Osteocyte (in vitro differentiated cells): ENCODE measurements at regions not wholly inside any gene's neighbourhood (a gene's known extent, or its start where the extent isn't known, plus 50 kb on each side); places are given as distances from the start of the nearest gene placed in this dataset.

ENCODE experiments used
- DNase-seq: peaks from one replicate; pipeline ENCODE4 v3.0.0; 2021; ENCODE audit warnings: mixed read lengths; ENCODE audit not compliant: unreplicated experiment; ENCODE audit errors: extremely low spot score
- H3K27ac Mint-ChIP-seq: one replicate; pipeline ENCODE4 v1.8.0; 2021; ENCODE audit warnings: mild to moderate bottlenecking, mixed read lengths; ENCODE audit not compliant: unreplicated experiment
- H3K27me3 Mint-ChIP-seq: one replicate; pipeline ENCODE4 v1.8.0; 2021; ENCODE audit warnings: mixed read lengths; ENCODE audit not compliant: unreplicated experiment
- H3K36me3 Mint-ChIP-seq: one replicate; pipeline ENCODE4 v1.8.0; 2021; ENCODE audit warnings: mixed read lengths; ENCODE audit not compliant: unreplicated experiment
- H3K4me1 Mint-ChIP-seq: one replicate; pipeline ENCODE4 v1.8.0; 2021; ENCODE audit warnings: mixed read lengths; ENCODE audit not compliant: unreplicated experiment
- H3K4me3 Mint-ChIP-seq: one replicate; pipeline ENCODE4 v1.8.0; 2021; ENCODE audit warnings: mild to moderate bottlenecking, moderate library complexity, mixed read lengths; ENCODE audit not compliant: unreplicated experiment
- H3K9me3 Mint-ChIP-seq: one replicate; pipeline ENCODE4 v1.8.0; 2021; ENCODE audit warnings: mixed read lengths; ENCODE audit not compliant: unreplicated experiment
- TF ChIP-seq, protein P1 (sequence below): fragments of 200-600 bp; sonication (generic); IDR thresholded peaks from 2 replicates; pipeline ENCODE4 v1.5.0; 2021; ENCODE audit warnings: antibody characterized with exemption, mild to moderate bottlenecking, moderate library complexity

DNA sequence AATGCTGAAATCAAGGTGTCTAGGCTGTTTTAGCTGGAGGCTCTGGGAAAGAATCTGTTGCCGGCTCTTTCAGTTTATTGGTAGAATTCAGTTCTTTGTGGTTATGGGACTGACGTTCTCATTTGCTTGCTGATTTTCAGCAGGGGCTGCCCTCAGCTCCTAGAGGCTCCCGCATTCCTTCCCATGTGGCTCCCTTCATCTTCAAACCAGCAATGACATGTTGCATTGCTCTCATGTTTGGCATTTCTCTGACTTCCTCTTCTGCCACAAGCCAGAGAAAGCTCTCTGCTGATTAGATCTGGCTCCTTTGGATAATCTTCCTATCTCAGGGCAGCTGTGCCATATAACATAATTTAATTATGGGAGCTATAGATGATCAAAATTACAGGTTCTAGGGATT is 360.3 kb downstream of the LRRC70 start:
- peaks cover 18% of the 10 kb centered on the region for H3K4me1 Mint-ChIP-seq
- H3K9me3 Mint-ChIP-seq: no peaks in the 10 kb centered on the region
- H3K27ac Mint-ChIP-seq: no peak overlapping the region
- DNase-seq: no peak
- H3K27me3 Mint-ChIP-seq: no peaks in the 10 kb centered on the region
- TF ChIP-seq, protein P1, sequence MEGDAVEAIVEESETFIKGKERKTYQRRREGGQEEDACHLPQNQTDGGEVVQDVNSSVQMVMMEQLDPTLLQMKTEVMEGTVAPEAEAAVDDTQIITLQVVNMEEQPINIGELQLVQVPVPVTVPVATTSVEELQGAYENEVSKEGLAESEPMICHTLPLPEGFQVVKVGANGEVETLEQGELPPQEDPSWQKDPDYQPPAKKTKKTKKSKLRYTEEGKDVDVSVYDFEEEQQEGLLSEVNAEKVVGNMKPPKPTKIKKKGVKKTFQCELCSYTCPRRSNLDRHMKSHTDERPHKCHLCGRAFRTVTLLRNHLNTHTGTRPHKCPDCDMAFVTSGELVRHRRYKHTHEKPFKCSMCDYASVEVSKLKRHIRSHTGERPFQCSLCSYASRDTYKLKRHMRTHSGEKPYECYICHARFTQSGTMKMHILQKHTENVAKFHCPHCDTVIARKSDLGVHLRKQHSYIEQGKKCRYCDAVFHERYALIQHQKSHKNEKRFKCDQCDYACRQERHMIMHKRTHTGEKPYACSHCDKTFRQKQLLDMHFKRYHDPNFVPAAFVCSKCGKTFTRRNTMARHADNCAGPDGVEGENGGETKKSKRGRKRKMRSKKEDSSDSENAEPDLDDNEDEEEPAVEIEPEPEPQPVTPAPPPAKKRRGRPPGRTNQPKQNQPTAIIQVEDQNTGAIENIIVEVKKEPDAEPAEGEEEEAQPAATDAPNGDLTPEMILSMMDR: no peak
- no peaks in the 10 kb centered on the region for H3K36me3 Mint-ChIP-seq
- no peak overlapping the region for H3K4me3 Mint-ChIP-seq

DNA sequence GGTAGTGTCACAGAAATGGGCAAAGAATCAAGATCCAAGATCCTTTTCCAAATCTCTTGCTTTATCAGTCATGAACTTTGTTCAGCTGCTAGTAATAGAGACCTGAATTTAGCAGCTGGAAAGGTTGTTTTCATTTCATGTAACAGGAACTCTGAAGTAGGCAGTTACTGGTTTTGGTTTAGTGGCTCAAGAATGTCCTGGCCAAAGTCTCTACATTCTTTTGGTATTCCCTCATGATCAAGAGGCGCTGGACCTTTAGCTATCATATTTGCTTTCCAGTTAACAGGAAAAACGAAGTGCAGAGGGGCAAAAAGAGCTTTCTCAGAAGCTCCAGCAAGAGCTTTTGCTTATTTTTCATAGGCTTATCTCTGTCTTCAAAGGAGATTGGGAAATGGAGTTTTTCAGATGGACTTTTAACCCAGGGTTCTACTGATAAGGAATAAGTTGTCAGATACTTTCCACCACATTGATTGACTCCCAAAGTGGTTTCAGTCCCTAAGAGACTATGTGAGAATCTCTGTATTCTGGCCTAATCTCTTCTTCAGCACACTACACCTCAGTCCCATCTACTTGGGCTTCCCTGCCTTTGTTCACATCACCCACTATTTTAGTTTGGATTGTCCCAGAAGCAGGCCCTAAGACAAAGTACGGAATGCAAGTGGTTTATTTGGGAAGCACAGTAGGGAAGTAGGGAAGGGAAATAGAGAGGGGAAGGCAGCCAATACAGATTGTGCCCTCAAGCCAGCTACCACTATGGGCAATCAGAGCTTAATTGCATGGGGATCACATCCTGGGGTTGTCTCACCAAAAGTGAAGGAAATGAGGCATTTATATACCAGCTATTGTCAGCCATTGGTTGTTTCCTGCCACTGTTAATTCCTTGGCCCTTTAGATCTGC is 359.3 kb downstream of the LRRC70 start:
- DNase-seq: no peak
- Mint-ChIP-seq H3K36me3 (no peaks in the 10 kb centered on the region), H3K27ac (no peak overlapping the region)

DNA sequence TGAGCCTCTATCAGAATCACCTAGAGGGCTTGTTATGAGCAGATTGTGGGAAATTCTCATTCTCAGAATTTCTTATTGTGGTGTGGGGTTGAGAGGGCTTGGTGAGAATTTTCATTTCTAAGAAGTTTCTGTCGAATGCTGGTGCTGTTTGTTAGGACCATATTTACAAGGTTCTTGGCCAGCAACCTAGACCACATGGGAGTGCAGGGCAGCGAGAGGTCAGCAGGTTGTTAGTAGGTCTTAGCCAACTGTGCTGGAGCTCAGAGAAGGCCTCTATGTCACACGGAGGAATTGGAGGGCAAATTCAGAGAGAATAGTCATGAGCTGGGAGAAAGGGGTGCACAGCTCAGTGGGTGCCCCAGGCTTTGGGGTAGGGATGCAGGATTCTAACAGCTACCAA is 357.0 kb downstream of the LRRC70 start:
- TF ChIP-seq, protein P1: no peak
- no peak overlapping the region for H3K4me3 Mint-ChIP-seq
- H3K9me3 Mint-ChIP-seq: no peaks in the 10 kb centered on the region
- no peak for DNase-seq
- no peak overlapping the region for H3K27ac Mint-ChIP-seq
- H3K4me1 Mint-ChIP-seq: peaks cover 11% of the 10 kb centered on the region
- H3K36me3 Mint-ChIP-seq: no peaks in the 10 kb centered on the region
- peaks cover 4% of the 10 kb centered on the region for H3K27me3 Mint-ChIP-seq

More for the DNA sequence above, 359.3 kb downstream of the LRRC70 start:
- no peaks in the 10 kb centered on the region for H3K9me3 Mint-ChIP-seq
- H3K4me1 Mint-ChIP-seq: peaks cover 11% of the 10 kb centered on the region
- H3K4me3 Mint-ChIP-seq: no peak overlapping the region
- H3K27me3 Mint-ChIP-seq: no peaks in the 10 kb centered on the region
- TF ChIP-seq, protein P1: no peak

DNA sequence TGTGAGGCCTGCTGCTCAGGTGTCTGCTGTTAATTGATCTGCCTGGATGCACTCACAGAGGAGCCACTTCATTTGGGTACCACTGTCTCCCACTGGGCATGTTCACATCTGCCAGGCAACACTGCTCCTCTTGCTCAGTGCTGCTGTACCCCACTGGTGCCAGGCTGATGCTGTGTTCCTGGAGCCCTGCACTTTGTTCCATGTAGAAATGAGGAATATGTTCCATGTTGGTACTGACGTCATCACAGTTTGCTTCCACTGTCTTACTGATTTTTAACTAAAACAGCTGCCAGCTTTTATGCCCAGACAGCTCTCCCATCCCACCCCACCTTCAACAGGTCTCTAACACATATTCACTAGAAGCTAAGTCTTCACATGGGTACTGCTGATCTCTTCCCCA is 355.7 kb downstream of the LRRC70 start:
- TF ChIP-seq, protein P1: no peak
- Mint-ChIP-seq H3K4me3 (no peak overlapping the region), H3K27ac (no peak overlapping the region), H3K4me1 (peaks cover 11% of the 10 kb centered on the region), H3K27me3 (peaks cover 4% of the 10 kb centered on the region), H3K9me3 (no peaks in the 10 kb centered on the region), H3K36me3 (no peaks in the 10 kb centered on the region)
- no peak for DNase-seq

DNA sequence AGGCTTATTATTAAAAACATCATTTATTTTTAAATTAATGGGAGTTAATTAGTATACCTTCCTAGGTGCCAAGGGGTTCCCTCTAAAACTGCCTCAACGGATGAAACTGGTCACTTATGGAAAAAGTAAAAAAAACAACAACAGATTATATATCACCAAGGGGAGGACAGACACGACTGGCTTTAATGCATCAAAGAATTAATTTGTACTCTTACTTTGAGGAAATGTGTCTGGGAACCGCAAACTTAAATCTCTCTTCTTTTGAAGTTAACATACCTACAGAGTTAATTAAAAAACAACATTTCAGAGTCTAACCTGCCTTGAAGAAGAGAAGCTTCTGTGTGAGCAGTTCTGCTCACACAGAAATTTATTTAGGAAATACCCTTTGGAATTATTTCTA is 354.6 kb downstream of the LRRC70 start:
- DNase-seq: no peak
- Mint-ChIP-seq H3K9me3 (no peaks in the 10 kb centered on the region), H3K4me3 (no peak overlapping the region), H3K36me3 (no peaks in the 10 kb centered on the region), H3K27me3 (peaks cover 4% of the 10 kb centered on the region), H3K4me1 (peaks cover 7% of the 10 kb centered on the region), H3K27ac (no peak overlapping the region)
- TF ChIP-seq, protein P1: no peak
